Uterus (tissue), 2 donors: ENCODE measurements at regions not wholly inside any gene's neighbourhood (a gene's known extent, or its start where the extent isn't known, plus 50 kb on each side); places are given as distances from the start of the nearest gene placed in this dataset.

Experiments
- CTCF ChIP-seq, 4 experiments: fragments of 200-600 bp in 2 of 4; fragments of 450-650 bp in 2 of 4; sonication (generic) in 2 of 4; IDR thresholded peaks; one replicate each; pipeline ENCODE4 v1.5.1; 2016 to 2019; ENCODE audit warnings: antibody characterized with exemption in 4 of 4, mild to moderate bottlenecking in 2 of 4, moderate library complexity in 1 of 4
- POLR2A ChIP-seq, 2 donors: fragments of 450-650 bp; IDR thresholded peaks; one replicate each; pipeline ENCODE4 v1.6.1; 2016; ENCODE audit warnings: antibody characterized with exemption in 2 of 2, mild to moderate bottlenecking in 1 of 2, moderate library complexity in 1 of 2

- TF ChIP-seq CTCF (IDR thresholded peaks at IDR 0.05), result no peak
- TF ChIP-seq POLR2A (IDR thresholded peaks at IDR 0.05), result no peak
These were observed 759.8 kb upstream of the CITED2 start for GRCh38 chr6:140134224-140134623.
